ENCODE measurements at regions not wholly inside any gene's neighbourhood (a gene's known extent, or its start where the extent isn't known, plus 50 kb on each side); places are given as distances from the start of the nearest gene placed in this dataset.

DNA sequence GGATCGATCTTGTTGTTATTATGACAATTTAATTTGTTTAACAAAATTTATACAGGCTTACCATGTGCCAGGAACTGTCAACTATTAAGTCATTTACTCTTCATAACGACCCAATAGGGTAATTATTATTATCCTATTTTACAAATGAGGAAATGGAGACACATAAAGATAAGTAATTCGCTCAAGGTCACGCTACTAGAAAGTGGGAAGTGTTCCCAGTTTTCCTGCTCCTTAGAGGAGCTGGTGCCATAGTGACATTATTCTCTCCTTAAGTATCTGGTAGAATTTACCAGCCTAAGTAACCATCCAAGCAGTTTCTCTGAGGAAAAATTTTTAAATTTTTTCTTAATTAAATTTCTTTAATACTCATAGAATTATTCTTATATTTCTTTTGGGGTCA is 360.9 kb upstream of the RNF32 start (continued):
- TF ChIP-seq ZNF331 (CRISPR knock-in tag; IDR thresholded peaks at IDR 0.05; ENCODE audit: low read depth) (no peak), NANOG (IDR thresholded peaks at IDR 0.05; ENCODE audit: borderline replicate concordance) (no peak)

DNA sequence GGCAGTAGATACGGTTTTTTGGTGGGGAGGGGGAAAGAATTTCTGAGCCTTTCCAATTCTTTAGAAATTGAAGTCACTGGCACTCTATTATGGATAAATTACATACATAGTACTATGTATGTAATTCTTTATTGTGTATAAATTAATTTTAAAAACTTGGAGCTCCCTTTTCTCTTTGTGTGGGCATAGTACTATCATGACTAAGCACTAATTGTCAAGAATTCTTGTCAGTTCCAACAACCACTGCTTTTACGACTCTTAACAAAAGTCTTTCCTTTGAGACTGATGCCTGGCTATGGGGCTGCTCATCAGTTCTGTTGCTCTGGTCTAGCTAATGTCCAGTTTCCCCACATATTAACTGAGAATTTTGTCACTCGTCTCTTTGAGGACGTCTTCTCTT is 365.3 kb upstream of the RNF32 start:
- no peaks in the 10 kb centered on the region for H3K27me3 ChIP-seq (ENCODE audit: insufficient read depth)
- no peak overlapping the region for H3K27ac ChIP-seq (ENCODE audit: low read depth)
- ATAC-seq (no peak), DNase-seq (ENCODE audit: low spot score) (no peak)
- H3K27ac Mint-ChIP-seq = no peak overlapping the region
- H3K27me3 Mint-ChIP-seq (ENCODE audit: insufficient read depth, low read depth, poor library complexity) = peaks cover 3% of the 10 kb centered on the region
- H3K9me2 ChIP-seq (ENCODE audit: insufficient read depth) = no peaks in the 10 kb centered on the region
- no peaks in the 10 kb centered on the region for H3F3A ChIP-seq (replicated peaks; ENCODE audit: low read depth)
- peaks cover 4% of the 10 kb centered on the region; the same call in 2 of the 3 replicates for H3K4me1 Mint-ChIP-seq
- H3K9me3 Mint-ChIP-seq = peaks cover 14% of the 10 kb centered on the region; the same call in 2 of the 3 replicates
- no peaks in the 10 kb centered on the region for H3K4me1 ChIP-seq (ENCODE audit: insufficient read depth)
- H3K36me3 ChIP-seq (ENCODE audit: insufficient read depth) = no peaks in the 10 kb centered on the region; the same call in 1 of the 2 replicates
- no peaks in the 10 kb centered on the region for H3K79me2 ChIP-seq (replicated peaks; ENCODE audit: insufficient read depth)
- H3K4me3 ChIP-seq = no peak overlapping the region
- TF ChIP-seq JUNB (IDR thresholded peaks at IDR 0.05; ENCODE audit: unreplicated experiment) (no peak), EZH2phosphoT487 (IDR thresholded peaks at IDR 0.05; ENCODE audit: unreplicated experiment) (no peak), CREB1 (CRISPR knock-in tag; IDR thresholded peaks at IDR 0.05; ENCODE audit: low read depth) (no peak), STAT1 (IDR thresholded peaks at IDR 0.05; ENCODE audit: unreplicated experiment) (no peak), ZNF331 (CRISPR knock-in tag; IDR thresholded peaks at IDR 0.05; ENCODE audit: low read depth) (no peak), EZH2 (IDR thresholded peaks at IDR 0.05; ENCODE audit: low read depth, unreplicated experiment) (no peak), NANOG (IDR thresholded peaks at IDR 0.05; ENCODE audit: borderline replicate concordance) (no peak), POLR2AphosphoS5 (IDR thresholded peaks at IDR 0.05; ENCODE audit: low read depth) (no peak), ZNF114 (CRISPR knock-in tag; IDR thresholded peaks at IDR 0.05) (no peak)
- TF ChIP-seq, protein P1, sequence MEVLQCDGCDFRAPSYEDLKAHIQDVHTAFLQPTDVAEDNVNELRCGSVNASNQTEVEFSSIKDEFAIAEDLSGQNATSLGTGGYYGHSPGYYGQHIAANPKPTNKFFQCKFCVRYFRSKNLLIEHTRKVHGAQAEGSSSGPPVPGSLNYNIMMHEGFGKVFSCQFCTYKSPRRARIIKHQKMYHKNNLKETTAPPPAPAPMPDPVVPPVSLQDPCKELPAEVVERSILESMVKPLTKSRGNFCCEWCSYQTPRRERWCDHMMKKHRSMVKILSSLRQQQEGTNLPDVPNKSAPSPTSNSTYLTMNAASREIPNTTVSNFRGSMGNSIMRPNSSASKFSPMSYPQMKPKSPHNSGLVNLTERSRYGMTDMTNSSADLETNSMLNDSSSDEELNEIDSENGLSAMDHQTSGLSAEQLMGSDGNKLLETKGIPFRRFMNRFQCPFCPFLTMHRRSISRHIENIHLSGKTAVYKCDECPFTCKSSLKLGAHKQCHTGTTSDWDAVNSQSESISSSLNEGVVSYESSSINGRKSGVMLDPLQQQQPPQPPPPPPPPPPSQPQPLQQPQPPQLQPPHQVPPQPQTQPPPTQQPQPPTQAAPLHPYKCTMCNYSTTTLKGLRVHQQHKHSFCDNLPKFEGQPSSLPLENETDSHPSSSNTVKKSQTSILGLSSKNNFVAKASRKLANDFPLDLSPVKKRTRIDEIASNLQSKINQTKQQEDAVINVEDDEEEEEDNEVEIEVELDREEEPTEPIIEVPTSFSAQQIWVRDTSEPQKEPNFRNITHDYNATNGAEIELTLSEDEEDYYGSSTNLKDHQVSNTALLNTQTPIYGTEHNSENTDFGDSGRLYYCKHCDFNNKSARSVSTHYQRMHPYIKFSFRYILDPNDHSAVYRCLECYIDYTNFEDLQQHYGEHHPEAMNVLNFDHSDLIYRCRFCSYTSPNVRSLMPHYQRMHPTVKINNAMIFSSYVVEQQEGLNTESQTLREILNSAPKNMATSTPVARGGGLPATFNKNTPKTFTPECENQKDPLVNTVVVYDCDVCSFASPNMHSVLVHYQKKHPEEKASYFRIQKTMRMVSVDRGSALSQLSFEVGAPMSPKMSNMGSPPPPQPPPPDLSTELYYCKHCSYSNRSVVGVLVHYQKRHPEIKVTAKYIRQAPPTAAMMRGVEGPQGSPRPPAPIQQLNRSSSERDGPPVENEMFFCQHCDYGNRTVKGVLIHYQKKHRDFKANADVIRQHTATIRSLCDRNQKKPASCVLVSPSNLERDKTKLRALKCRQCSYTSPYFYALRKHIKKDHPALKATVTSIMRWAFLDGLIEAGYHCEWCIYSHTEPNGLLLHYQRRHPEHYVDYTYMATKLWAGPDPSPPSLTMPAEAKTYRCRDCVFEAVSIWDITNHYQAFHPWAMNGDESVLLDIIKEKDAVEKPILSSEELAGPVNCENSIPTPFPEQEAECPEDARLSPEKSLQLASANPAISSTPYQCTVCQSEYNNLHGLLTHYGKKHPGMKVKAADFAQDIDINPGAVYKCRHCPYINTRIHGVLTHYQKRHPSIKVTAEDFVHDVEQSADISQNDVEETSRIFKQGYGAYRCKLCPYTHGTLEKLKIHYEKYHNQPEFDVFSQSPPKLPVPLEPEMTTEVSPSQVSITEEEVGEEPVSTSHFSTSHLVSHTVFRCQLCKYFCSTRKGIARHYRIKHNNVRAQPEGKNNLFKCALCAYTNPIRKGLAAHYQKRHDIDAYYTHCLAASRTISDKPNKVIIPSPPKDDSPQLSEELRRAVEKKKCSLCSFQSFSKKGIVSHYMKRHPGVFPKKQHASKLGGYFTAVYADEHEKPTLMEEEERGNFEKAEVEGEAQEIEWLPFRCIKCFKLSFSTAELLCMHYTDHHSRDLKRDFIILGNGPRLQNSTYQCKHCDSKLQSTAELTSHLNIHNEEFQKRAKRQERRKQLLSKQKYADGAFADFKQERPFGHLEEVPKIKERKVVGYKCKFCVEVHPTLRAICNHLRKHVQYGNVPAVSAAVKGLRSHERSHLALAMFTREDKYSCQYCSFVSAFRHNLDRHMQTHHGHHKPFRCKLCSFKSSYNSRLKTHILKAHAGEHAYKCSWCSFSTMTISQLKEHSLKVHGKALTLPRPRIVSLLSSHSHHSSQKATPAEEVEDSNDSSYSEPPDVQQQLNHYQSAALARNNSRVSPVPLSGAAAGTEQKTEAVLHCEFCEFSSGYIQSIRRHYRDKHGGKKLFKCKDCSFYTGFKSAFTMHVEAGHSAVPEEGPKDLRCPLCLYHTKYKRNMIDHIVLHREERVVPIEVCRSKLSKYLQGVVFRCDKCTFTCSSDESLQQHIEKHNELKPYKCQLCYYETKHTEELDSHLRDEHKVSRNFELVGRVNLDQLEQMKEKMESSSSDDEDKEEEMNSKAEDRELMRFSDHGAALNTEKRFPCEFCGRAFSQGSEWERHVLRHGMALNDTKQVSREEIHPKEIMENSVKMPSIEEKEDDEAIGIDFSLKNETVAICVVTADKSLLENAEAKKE (CRISPR knock-in tag; IDR thresholded peaks at IDR 0.05) = no peak
- TF ChIP-seq, protein P2, sequence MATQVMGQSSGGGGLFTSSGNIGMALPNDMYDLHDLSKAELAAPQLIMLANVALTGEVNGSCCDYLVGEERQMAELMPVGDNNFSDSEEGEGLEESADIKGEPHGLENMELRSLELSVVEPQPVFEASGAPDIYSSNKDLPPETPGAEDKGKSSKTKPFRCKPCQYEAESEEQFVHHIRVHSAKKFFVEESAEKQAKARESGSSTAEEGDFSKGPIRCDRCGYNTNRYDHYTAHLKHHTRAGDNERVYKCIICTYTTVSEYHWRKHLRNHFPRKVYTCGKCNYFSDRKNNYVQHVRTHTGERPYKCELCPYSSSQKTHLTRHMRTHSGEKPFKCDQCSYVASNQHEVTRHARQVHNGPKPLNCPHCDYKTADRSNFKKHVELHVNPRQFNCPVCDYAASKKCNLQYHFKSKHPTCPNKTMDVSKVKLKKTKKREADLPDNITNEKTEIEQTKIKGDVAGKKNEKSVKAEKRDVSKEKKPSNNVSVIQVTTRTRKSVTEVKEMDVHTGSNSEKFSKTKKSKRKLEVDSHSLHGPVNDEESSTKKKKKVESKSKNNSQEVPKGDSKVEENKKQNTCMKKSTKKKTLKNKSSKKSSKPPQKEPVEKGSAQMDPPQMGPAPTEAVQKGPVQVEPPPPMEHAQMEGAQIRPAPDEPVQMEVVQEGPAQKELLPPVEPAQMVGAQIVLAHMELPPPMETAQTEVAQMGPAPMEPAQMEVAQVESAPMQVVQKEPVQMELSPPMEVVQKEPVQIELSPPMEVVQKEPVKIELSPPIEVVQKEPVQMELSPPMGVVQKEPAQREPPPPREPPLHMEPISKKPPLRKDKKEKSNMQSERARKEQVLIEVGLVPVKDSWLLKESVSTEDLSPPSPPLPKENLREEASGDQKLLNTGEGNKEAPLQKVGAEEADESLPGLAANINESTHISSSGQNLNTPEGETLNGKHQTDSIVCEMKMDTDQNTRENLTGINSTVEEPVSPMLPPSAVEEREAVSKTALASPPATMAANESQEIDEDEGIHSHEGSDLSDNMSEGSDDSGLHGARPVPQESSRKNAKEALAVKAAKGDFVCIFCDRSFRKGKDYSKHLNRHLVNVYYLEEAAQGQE (IDR thresholded peaks at IDR 0.05; ENCODE audit: unreplicated experiment) = no peak
- TF ChIP-seq, protein P3, sequence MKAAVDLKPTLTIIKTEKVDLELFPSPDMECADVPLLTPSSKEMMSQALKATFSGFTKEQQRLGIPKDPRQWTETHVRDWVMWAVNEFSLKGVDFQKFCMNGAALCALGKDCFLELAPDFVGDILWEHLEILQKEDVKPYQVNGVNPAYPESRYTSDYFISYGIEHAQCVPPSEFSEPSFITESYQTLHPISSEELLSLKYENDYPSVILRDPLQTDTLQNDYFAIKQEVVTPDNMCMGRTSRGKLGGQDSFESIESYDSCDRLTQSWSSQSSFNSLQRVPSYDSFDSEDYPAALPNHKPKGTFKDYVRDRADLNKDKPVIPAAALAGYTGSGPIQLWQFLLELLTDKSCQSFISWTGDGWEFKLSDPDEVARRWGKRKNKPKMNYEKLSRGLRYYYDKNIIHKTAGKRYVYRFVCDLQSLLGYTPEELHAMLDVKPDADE (IDR thresholded peaks at IDR 0.05) = no peak
- TF ChIP-seq, protein P4, sequence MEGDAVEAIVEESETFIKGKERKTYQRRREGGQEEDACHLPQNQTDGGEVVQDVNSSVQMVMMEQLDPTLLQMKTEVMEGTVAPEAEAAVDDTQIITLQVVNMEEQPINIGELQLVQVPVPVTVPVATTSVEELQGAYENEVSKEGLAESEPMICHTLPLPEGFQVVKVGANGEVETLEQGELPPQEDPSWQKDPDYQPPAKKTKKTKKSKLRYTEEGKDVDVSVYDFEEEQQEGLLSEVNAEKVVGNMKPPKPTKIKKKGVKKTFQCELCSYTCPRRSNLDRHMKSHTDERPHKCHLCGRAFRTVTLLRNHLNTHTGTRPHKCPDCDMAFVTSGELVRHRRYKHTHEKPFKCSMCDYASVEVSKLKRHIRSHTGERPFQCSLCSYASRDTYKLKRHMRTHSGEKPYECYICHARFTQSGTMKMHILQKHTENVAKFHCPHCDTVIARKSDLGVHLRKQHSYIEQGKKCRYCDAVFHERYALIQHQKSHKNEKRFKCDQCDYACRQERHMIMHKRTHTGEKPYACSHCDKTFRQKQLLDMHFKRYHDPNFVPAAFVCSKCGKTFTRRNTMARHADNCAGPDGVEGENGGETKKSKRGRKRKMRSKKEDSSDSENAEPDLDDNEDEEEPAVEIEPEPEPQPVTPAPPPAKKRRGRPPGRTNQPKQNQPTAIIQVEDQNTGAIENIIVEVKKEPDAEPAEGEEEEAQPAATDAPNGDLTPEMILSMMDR (conservative IDR thresholded peaks at IDR 0.05; ENCODE audit: low read depth in 2 of 2) = no peak
- H4K20me1 ChIP-seq (replicated peaks; ENCODE audit: insufficient read depth) = no peaks in the 10 kb centered on the region
- H3K4me3 Mint-ChIP-seq = no peak overlapping the region
- peaks cover 9% of the 10 kb centered on the region; the same call in 1 of the 3 replicates for H3K36me3 Mint-ChIP-seq (ENCODE audit: low read depth)
- no peak overlapping the region for H2AFZ ChIP-seq
- H3K4me2 ChIP-seq = no peak overlapping the region

Data from GM23338 (cell line).